Thyroid gland (tissue), 4 donors: ENCODE measurements at regions not wholly inside any gene's neighbourhood (a gene's known extent, or its start where the extent isn't known, plus 50 kb on each side); places are given as distances from the start of the nearest gene placed in this dataset.

ENCODE experiments used
- CTCF ChIP-seq, 6 experiments: fragments of 200-600 bp in 3 of 6; fragments of 450-650 bp in 3 of 6; sonication (generic) in 3 of 6; IDR thresholded peaks; one replicate each; pipeline ENCODE4 v1.5.1; 2016 to 2019; ENCODE audit warnings: antibody characterized with exemption in 6 of 6, mild to moderate bottlenecking in 2 of 6, inconsistent platforms in 1 of 6, moderate library complexity in 1 of 6
- POLR2A ChIP-seq, 2 donors: fragments of 450-650 bp; IDR thresholded peaks; one replicate each; pipeline ENCODE4 v1.6.1; 2017; ENCODE audit warnings: antibody characterized with exemption in 2 of 2, mild to moderate bottlenecking in 2 of 2, moderate library complexity in 1 of 2

- no peak for TF ChIP-seq POLR2A (IDR thresholded peaks at IDR 0.05)
- TF ChIP-seq CTCF (IDR thresholded peaks at IDR 0.05): no peak
Measured at GRCh38 chr9:129374231-129374630, 196.2 kb upstream of the IER5L start.
